HEK293 (cell line): ENCODE measurements at regions not wholly inside any gene's neighbourhood (a gene's known extent, or its start where the extent isn't known, plus 50 kb on each side); places are given as distances from the start of the nearest gene placed in this dataset.

Experiments
- BCL11A ChIP-seq: fragments of 450-650 bp; formaldehyde crosslinking; IDR thresholded peaks from 2 replicates; pipeline ENCODE4 v1.5.1; 2016; ENCODE audit warnings: low read depth, missing biosample characterization, missing genetic modification characterization
- FEZF1 ChIP-seq: fragments of 450-650 bp; formaldehyde crosslinking; IDR thresholded peaks from 2 replicates; pipeline ENCODE4 v1.5.1; 2016; ENCODE audit warnings: missing biosample characterization, missing genetic modification characterization
- GLI2 ChIP-seq: fragments of 450-650 bp; formaldehyde crosslinking; IDR thresholded peaks from 2 replicates; pipeline ENCODE4; 2017; ENCODE audit warnings: missing biosample characterization, missing genetic modification characterization, low read depth, borderline replicate concordance
- IKZF3 ChIP-seq: fragments of 450-650 bp; IDR thresholded peaks from 2 replicates; pipeline ENCODE4 v1.5.0; 2018; ENCODE audit warnings: missing biosample characterization, mild to moderate bottlenecking, missing genetic modification characterization, moderate library complexity
- OSR2 ChIP-seq: fragments of 450-650 bp; formaldehyde crosslinking; IDR thresholded peaks from 2 replicates; pipeline ENCODE4 v1.5.1; 2016; ENCODE audit warnings: missing biosample characterization, missing genetic modification characterization
- PRDM1 ChIP-seq: fragments of 450-650 bp; formaldehyde crosslinking; IDR thresholded peaks from 2 replicates; pipeline ENCODE4; 2016; ENCODE audit warnings: missing biosample characterization, missing genetic modification characterization
- PRDM6 ChIP-seq: fragments of 450-650 bp; formaldehyde crosslinking; IDR thresholded peaks from 2 replicates; pipeline ENCODE4 v1.5.1; 2017; ENCODE audit warnings: missing biosample characterization, missing genetic modification characterization
- TCF7L2 ChIP-seq: IDR thresholded peaks from 2 replicates; pipeline ENCODE4 v1.6.1; 2011; ENCODE audit warnings: low read depth, mild to moderate bottlenecking, inconsistent platforms, low read length, moderate library complexity, borderline replicate concordance
- WT1 ChIP-seq: fragments of 450-650 bp; formaldehyde crosslinking; IDR thresholded peaks from 2 replicates; pipeline ENCODE4 v1.5.1; 2016; ENCODE audit warnings: missing biosample characterization, missing genetic modification characterization
- ZBTB21 ChIP-seq: fragments of 450-650 bp; formaldehyde crosslinking; IDR thresholded peaks from 2 replicates; pipeline ENCODE4 v1.5.1; 2017; ENCODE audit warnings: missing biosample characterization, missing genetic modification characterization
- ZBTB44 ChIP-seq: fragments of 450-650 bp; IDR thresholded peaks from 2 replicates; pipeline ENCODE4 v1.5.1; 2018; ENCODE audit warnings: missing biosample characterization, mild to moderate bottlenecking, missing genetic modification characterization
- ZBTB48 ChIP-seq: fragments of 450-650 bp; formaldehyde crosslinking; IDR thresholded peaks from 2 replicates; pipeline ENCODE4 v1.5.1; 2016; ENCODE audit warnings: missing biosample characterization, missing genetic modification characterization
- ZFP37 ChIP-seq: fragments of 450-650 bp; formaldehyde crosslinking; IDR thresholded peaks from 2 replicates; pipeline ENCODE4 v1.5.1; 2016; ENCODE audit warnings: missing biosample characterization, missing genetic modification characterization
- ZNF211 ChIP-seq: fragments of 450-650 bp; formaldehyde crosslinking; IDR thresholded peaks from 2 replicates; pipeline ENCODE4 v1.5.1; 2016; ENCODE audit warnings: low read depth, missing biosample characterization, missing genetic modification characterization
- ZNF362 ChIP-seq: fragments of 450-650 bp; formaldehyde crosslinking; IDR thresholded peaks from 2 replicates; pipeline ENCODE4 v1.5.1; 2016; ENCODE audit warnings: missing biosample characterization, missing genetic modification characterization
- ZNF426 ChIP-seq: fragments of 450-650 bp; formaldehyde crosslinking; IDR thresholded peaks from 2 replicates; pipeline ENCODE4 v1.5.1; 2017; ENCODE audit warnings: missing biosample characterization, missing genetic modification characterization, mild to moderate bottlenecking, inconsistent platforms, moderate library complexity
- ZNF518A ChIP-seq: fragments of 450-650 bp; formaldehyde crosslinking; conservative IDR thresholded peaks from 2 replicates; pipeline ENCODE4 v1.5.1; 2016; ENCODE audit warnings: low read depth, missing biosample characterization, missing genetic modification characterization
- ZNF529 ChIP-seq: fragments of 450-650 bp; formaldehyde crosslinking; IDR thresholded peaks from 2 replicates; pipeline ENCODE4 v1.5.1; 2017; ENCODE audit warnings: missing genetic modification characterization, missing biosample characterization; ENCODE audit not compliant: insufficient replicate concordance
- ZSCAN5A ChIP-seq: fragments of 450-650 bp; formaldehyde crosslinking; IDR thresholded peaks from 2 replicates; pipeline ENCODE4 v1.5.1; 2016; ENCODE audit warnings: missing biosample characterization, missing genetic modification characterization

- TF ChIP-seq ZNF529 (no peak), WT1 (peak; percentile 27; the same call in 1 of the 2 replicates), PRDM1 (tag by site-specific recombination) (no peak), PRDM6 (tag by site-specific recombination) (peak; percentile 32; the same call in 1 of the 2 replicates), GLI2 (no peak), ZNF426 (no peak), ZBTB48 (tag by site-specific recombination) (no peak), OSR2 (tag by site-specific recombination) (peak; percentile 48; the same call in 1 of the 2 replicates), ZBTB44 (tag by site-specific recombination) (0 out of 2 replicates have a peak, but pooled peaks have one; percentile 18), BCL11A (tag by site-specific recombination) (no peak), ZNF518A (no peak), ZSCAN5A (tag by site-specific recombination) (no peak), IKZF3 (tag by site-specific recombination) (peak; percentile 51; the same call in 1 of the 2 replicates), FEZF1 (tag by site-specific recombination) (0 out of 2 replicates have a peak, but pooled peaks have one; percentile 16), TCF7L2 (peak; percentile 51; the same call in 1 of the 2 replicates), ZBTB21 (tag by site-specific recombination) (no peak), ZFP37 (tag by site-specific recombination) (no peak), ZNF211 (tag by site-specific recombination) (no peak), ZNF362 (tag by site-specific recombination) (no peak)
These were observed 151.3 kb upstream of the BMPER start (continued) for GRCh38 chr7:33753881-33754525.
